PFSK-1 (cell line): ENCODE measurements at regions not wholly inside any gene's neighbourhood (a gene's known extent, or its start where the extent isn't known, plus 50 kb on each side); places are given as distances from the start of the nearest gene placed in this dataset.

Experiments
- POLR2AphosphoS5 ChIP-seq: IDR thresholded peaks from 2 replicates; pipeline ENCODE4 v1.6.1; 2012; ENCODE audit warnings: low read depth, mild to moderate bottlenecking, control low read depth, low read length, moderate library complexity
- REST ChIP-seq, 2 experiments: IDR thresholded peaks; 2 replicates each; pipeline versions ENCODE4 v1.6.1 to v1.8.0; 2011 to 2012; ENCODE audit warnings: low read depth in 2 of 2, low read length in 2 of 2, control low read depth in 1 of 2, inconsistent platforms in 1 of 2, mild to moderate bottlenecking in 1 of 2, moderate library complexity in 1 of 2; ENCODE audit not compliant: insufficient read depth in 1 of 2

- TF ChIP-seq POLR2AphosphoS5 (no peak), REST (IDR thresholded peaks at IDR 0.05; ENCODE audit: insufficient read depth in 1 of 2, low read depth in 2 of 2, low read length in 2 of 2) (no peak)
Measured at GRCh38 chr14:44287858-44288257, 219.2 kb downstream of the FSCB start.
